HCT116 (cell line): ENCODE measurements at regions not wholly inside any gene's neighbourhood (a gene's known extent, or its start where the extent isn't known, plus 50 kb on each side); places are given as distances from the start of the nearest gene placed in this dataset.
"Not testable (repeated sequence)": the region's sequence is repeated elsewhere in the genome, so short reads cannot be mapped to it uniquely, and the experiment has no call there.

Experiments
- ATAC-seq: fragments of 200-7000 bp; cut with Tn5 transposase; 2 replicates; pipeline ENCODE4 v1.9.1; 2020; ENCODE audit warnings: mild to moderate bottlenecking, moderate library complexity
- BruUV-seq: library from RNA; stranded (reverse); fragments of 400-500 nt; replicated peaks from 2 replicates; lab custom pipeline; 2021; lab: Mats Ljungman, UMichigan
- CTCF ChIA-PET: fragments of 300-600 bp; sonication (Branson Sonifier 250); formaldehyde crosslinking; loops from one replicate; lab custom pipeline; 2021; ENCODE audit warnings: antibody characterized with exemption; lab: Charles Lee
- POLR2A ChIA-PET: fragments of 300-600, 350-600 bp; sonication (Branson Sonifier 250); formaldehyde crosslinking; loops from one replicate; lab custom pipeline; 2021; ENCODE audit warnings: antibody characterized with exemption; lab: Charles Lee
- RAD21 ChIA-PET, 2 experiments: fragments of 300-600 bp; sonication (Branson Sonifier 250); formaldehyde crosslinking; loops; one replicate each; lab custom pipeline; 2023; ENCODE audit warnings: low total read pairs in 2 of 2; ENCODE audit not compliant: uncharacterized antibody in 2 of 2, unreplicated experiment in 2 of 2, low non-redundant PET in 1 of 2; lab: Charles Lee
- DNase-seq: peaks from one replicate; pipeline ENCODE4 v3.0.0-alpha.2; 2010; ENCODE audit warnings: low read depth, low spot score
- H2AFZ ChIP-seq: fragments of 200-600 bp; shearing (Covaris generic), sonication (generic); 2 replicates; pipeline ENCODE4 v1.6.1; 2017; ENCODE audit warnings: low read depth, mixed run types, mixed read lengths, antibody characterized with exemption, low read length; ENCODE audit not compliant: poor library complexity, severe bottlenecking
- H3K27ac ChIP-seq: 2 replicates; pipeline ENCODE4 v1.5.1; 2012; ENCODE audit warnings: low read depth, low read length
- H3K27me3 ChIP-seq: fragments of 200-600 bp; sonication (generic); 2 replicates; pipeline ENCODE4 v1.6.1; 2016; ENCODE audit warnings: mixed run types, low read length, mixed read lengths; ENCODE audit not compliant: insufficient read depth
- H3K36me3 ChIP-seq, 2 experiments: fragments of 200-500 bp in 1 of 2; fragments of 200-600 bp in 1 of 2; sonication (Bioruptor generic) in 1 of 2; sonication (generic) in 1 of 2; 2 replicates each; pipeline versions ENCODE4 v1.5.1 to v1.6.1; 2014 to 2016; ENCODE audit warnings: low read length in 2 of 2, inconsistent platforms in 1 of 2, mixed read lengths in 1 of 2, mixed run types in 1 of 2; ENCODE audit not compliant: insufficient read depth in 2 of 2, control insufficient read depth in 1 of 2
- H3K4me1 ChIP-seq, 2 experiments: fragments of 200-600 bp in 1 of 2; sonication (generic) in 1 of 2; 2 replicates each; pipeline versions ENCODE4 v1.5.1 to v1.6.1; 2012 to 2017; ENCODE audit warnings: low read length in 2 of 2, inconsistent platforms in 1 of 2, mild to moderate bottlenecking in 1 of 2, mixed read lengths in 1 of 2, mixed run types in 1 of 2, moderate library complexity in 1 of 2; ENCODE audit not compliant: insufficient read depth in 2 of 2, control insufficient read depth in 1 of 2
- H3K4me2 ChIP-seq: fragments of 200-600 bp; sonication (generic); 2 replicates; pipeline ENCODE4 v1.6.1; 2017; ENCODE audit warnings: mixed run types, low read length, mixed read lengths
- H3K4me3 ChIP-seq, 2 experiments: fragments of 200-600 bp in 1 of 2; sonication (generic) in 1 of 2; replicated peaks in 1 of 2; 2 replicates each; pipeline ENCODE4 v1.5.1; 2011 to 2016; ENCODE audit warnings: low read length in 2 of 2, control low read depth in 1 of 2, low read depth in 1 of 2, mild to moderate bottlenecking in 1 of 2, mixed read lengths in 1 of 2, mixed run types in 1 of 2
- H3K79me2 ChIP-seq: fragments of 200-600 bp; sonication (generic); 2 replicates; pipeline ENCODE4 v1.6.1; 2017; ENCODE audit warnings: mild to moderate bottlenecking, mixed run types, low read length, moderate library complexity, mixed read lengths; ENCODE audit not compliant: insufficient read depth
- H3K9ac ChIP-seq: fragments of 200-600 bp; sonication (generic); 2 replicates; pipeline ENCODE4 v1.6.1; 2016; ENCODE audit warnings: low read length, mixed read lengths
- H3K9me2 ChIP-seq: fragments of 200-600 bp; sonication (generic), shearing (Covaris generic); 2 replicates; pipeline ENCODE4 v1.6.1; 2017; ENCODE audit warnings: mixed run types, mild to moderate bottlenecking, moderate library complexity; ENCODE audit not compliant: insufficient read depth
- H3K9me3 ChIP-seq, 2 experiments: fragments of 200-500 bp in 1 of 2; fragments of 200-600 bp in 1 of 2; sonication (Bioruptor generic) in 1 of 2; sonication (generic) in 1 of 2; 2 replicates each; pipeline ENCODE4 v1.6.1; 2014 to 2017; ENCODE audit warnings: low read length in 2 of 2, mixed read lengths in 2 of 2, inconsistent platforms in 1 of 2, low read depth in 1 of 2, mild to moderate bottlenecking in 1 of 2, mixed run types in 1 of 2, moderate library complexity in 1 of 2; ENCODE audit not compliant: control insufficient read depth in 1 of 2, insufficient read depth in 1 of 2
- H4K20me1 ChIP-seq: fragments of 200-600 bp; sonication (generic), shearing (Covaris generic); 2 replicates; pipeline ENCODE4 v1.6.1; 2017; ENCODE audit warnings: mixed run types, mild to moderate bottlenecking, moderate library complexity; ENCODE audit not compliant: insufficient read depth
- ELF1 ChIP-seq: IDR thresholded peaks from 2 replicates; pipeline ENCODE4 v1.6.1; 2012; ENCODE audit warnings: low read depth, borderline replicate concordance
- SIN3A ChIP-seq: IDR thresholded peaks from 2 replicates; pipeline ENCODE4 v1.6.1; 2012; ENCODE audit warnings: low read depth
- ZFX ChIP-seq: fragments of 450-650 bp; IDR thresholded peaks from 2 replicates; pipeline ENCODE4 v1.6.1; 2017
- intact Hi-C: fragments of 100-400 bp; cut with micrococcal nuclease; formaldehyde crosslinking; loops from 2 replicates; pipeline ENCODE4 v1.10.0; 2022
- TF ChIP-seq, protein P1 (sequence below), 3 experiments: fragments of 200-600 bp in 1 of 3; sonication (generic) in 1 of 3; IDR thresholded peaks in 2 of 3; conservative IDR thresholded peaks in 1 of 3; 2 replicates each; pipeline ENCODE4 v1.5.1; 2012 to 2017; ENCODE audit warnings: low read depth in 2 of 3, low read length in 2 of 3, antibody characterized with exemption in 1 of 3, borderline replicate concordance in 1 of 3, control low read depth in 1 of 3, mild to moderate bottlenecking in 1 of 3, mixed read lengths in 1 of 3, mixed run types in 1 of 3, moderate library complexity in 1 of 3; ENCODE audit not compliant: insufficient read depth in 1 of 3
- TF ChIP-seq, protein P2 (sequence below): IDR thresholded peaks from 2 replicates; pipeline ENCODE4 v1.6.1; 2012

DNA sequence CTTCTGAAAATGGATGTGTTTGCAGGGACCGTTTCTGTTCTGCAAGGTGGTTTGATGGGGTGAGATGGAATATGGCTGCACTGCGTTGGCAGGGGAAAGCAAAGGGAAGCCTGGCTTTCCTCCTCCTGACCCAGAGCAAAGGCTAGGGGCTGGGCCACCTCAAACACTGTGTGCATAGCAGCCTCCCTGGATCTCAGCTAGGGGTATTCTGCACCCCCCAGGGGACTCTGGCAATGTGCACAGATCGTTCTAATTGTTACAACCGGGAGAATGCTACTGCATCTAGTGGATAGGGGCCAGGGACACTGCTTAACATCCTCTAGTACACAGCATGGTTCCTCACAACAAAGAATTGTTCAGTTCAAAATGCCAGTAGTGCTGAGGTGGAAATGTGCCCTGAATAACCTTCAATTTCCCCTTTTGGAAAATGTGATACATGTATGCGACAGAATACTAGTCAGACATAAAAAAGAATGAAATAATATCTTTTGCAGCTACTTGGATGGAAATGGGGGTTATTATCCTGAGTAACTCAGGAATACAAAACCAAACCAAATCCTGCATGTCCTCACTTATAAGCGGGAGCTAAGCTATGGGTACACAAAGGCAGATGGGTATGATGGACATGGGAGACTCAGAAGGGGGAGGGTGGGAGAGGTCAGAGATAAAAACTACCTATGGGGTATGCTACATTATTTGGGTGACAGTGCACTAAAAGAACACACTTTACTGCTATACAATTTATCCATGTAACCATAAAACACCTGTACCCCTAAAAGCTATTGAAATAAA lies 671.2 kb downstream of the UQCRFS1 start (continued):
- TF ChIP-seq, protein P1, sequence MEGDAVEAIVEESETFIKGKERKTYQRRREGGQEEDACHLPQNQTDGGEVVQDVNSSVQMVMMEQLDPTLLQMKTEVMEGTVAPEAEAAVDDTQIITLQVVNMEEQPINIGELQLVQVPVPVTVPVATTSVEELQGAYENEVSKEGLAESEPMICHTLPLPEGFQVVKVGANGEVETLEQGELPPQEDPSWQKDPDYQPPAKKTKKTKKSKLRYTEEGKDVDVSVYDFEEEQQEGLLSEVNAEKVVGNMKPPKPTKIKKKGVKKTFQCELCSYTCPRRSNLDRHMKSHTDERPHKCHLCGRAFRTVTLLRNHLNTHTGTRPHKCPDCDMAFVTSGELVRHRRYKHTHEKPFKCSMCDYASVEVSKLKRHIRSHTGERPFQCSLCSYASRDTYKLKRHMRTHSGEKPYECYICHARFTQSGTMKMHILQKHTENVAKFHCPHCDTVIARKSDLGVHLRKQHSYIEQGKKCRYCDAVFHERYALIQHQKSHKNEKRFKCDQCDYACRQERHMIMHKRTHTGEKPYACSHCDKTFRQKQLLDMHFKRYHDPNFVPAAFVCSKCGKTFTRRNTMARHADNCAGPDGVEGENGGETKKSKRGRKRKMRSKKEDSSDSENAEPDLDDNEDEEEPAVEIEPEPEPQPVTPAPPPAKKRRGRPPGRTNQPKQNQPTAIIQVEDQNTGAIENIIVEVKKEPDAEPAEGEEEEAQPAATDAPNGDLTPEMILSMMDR (IDR thresholded peaks at IDR 0.05 in 2 of 3, conservative IDR thresholded peaks at IDR 0.05 in 1 of 3; ENCODE audit: borderline replicate concordance in 1 of 3, insufficient read depth in 1 of 3, low read depth in 2 of 3, low read length in 2 of 3) = no peak
- TF ChIP-seq, all 23 proteins: peak for 0

DNA sequence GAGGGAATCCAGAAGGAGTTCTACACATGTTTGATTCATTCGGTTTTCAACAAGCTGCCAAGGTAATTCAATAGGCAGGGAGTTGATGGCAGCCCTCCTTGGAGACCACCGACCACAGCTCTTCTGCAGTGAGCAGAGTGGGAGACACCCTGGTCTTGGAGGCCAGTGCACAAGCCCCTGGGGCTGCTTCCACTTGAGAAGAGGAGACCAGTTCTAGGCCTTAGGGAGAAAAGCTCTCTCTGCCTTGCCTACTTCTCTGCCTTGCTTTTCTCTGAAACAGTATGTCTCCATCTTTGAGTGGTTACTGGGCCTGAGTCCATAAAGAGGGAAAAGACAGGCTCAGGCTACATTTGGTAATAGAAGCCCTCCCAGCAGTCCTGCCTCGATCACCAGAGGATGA lies 671.9 kb downstream of the UQCRFS1 start:
- Histone ChIP-seq H3K4me2 (no peak overlapping the region), H3K27ac (no peak overlapping the region), H3K79me2 (no peaks in the 10 kb centered on the region), H3K9ac (no peak overlapping the region), H2AFZ (no peak overlapping the region), H3K36me3 (no peaks in the 10 kb centered on the region), H3K4me3 (no peak overlapping the region), H4K20me1 (no peaks in the 10 kb centered on the region), H3K9me2 (no peaks in the 10 kb centered on the region), H3K27me3 (no peaks in the 10 kb centered on the region), H3K9me3 (peaks cover 11 to 20% of the 10 kb centered on the region in 2 experiments; a peak in 3 of 4 replicates), H3K4me1 (no peaks in the 10 kb centered on the region)
- no TSS peak for BruUV-seq
- intact Hi-C loops = no loop called here
- ATAC-seq (no peak), DNase-seq (no peak)
- TF ChIP-seq ZFX (no peak), ELF1 (no peak), SIN3A (no peak)
- TF ChIP-seq, protein P2, sequence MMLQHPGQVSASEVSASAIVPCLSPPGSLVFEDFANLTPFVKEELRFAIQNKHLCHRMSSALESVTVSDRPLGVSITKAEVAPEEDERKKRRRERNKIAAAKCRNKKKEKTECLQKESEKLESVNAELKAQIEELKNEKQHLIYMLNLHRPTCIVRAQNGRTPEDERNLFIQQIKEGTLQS = no peak
- POLR2A ChIA-PET = no interaction called here
- RAD21 ChIA-PET = no interaction called here
- CTCF ChIA-PET = no interaction called here

DNA sequence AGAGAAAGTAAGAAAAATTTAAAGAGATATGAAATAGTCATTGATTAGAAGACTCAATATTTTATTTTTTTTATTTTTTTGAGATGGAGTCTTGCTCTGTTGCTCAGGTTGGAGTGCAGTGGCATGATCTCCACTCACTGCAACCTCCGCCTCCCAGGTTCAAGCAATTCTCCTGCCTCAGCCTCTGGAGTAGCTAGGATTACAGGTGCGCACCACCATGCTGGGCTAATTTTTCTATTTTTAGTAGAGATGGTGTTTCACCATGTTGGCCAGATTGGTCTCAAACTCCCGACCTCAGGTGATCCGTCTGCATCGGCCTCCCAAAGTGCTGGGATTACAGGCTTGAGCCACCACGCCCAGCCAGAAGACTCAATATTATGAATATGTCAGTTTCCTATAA lies 672.6 kb downstream of the UQCRFS1 start:
- H3K4me1 ChIP-seq, H3K4me2 ChIP-seq, H3K9ac ChIP-seq, DNase-seq, H3K27ac ChIP-seq, H3K4me3 ChIP-seq, H3K36me3 ChIP-seq, POLR2A ChIA-PET, H2AFZ ChIP-seq, RAD21 ChIA-PET, H3K79me2 ChIP-seq, H3K9me2 ChIP-seq, ATAC-seq, intact Hi-C loops, H3K27me3 ChIP-seq, H4K20me1 ChIP-seq, BruUV-seq, CTCF ChIA-PET: not testable (repeated sequence)
- peaks cover 11 to 20% of the 10 kb centered on the region in 2 experiments; a peak in 3 of 4 replicates for H3K9me3 ChIP-seq
